ENCODE measurements at regions not wholly inside any gene's neighbourhood (a gene's known extent, or its start where the extent isn't known, plus 50 kb on each side); places are given as distances from the start of the nearest gene placed in this dataset.

GRCh38 chr16:31698901-31699300 lies 171.2 kb downstream of the AHSP start:
- Histone ChIP-seq H3K36me3 (peaks cover 0 to 10% of the 10 kb centered on the region in 2 donors), H3K9me3 (no peaks in the 10 kb centered on the region), H3K4me1 (peaks cover 0 to 15% of the 10 kb centered on the region in 2 donors), H3K27me3 (peaks cover 0 to 24% of the 10 kb centered on the region in 2 donors), H3K4me3 (no peak overlapping the region), H3K27ac (no peak overlapping the region)
- ATAC-seq: no peak
- intact Hi-C loops (cut with DNase I): no loop called here
- no peak for DNase-seq
- no peak for TF ChIP-seq CTCF (IDR thresholded peaks at IDR 0.05)

GRCh38 chr16:31699601-31700000 lies 171.9 kb downstream of the AHSP start:
- no peak for TF ChIP-seq CTCF (IDR thresholded peaks at IDR 0.05)
- peaks cover 0 to 15% of the 10 kb centered on the region in 2 donors for H3K4me1 ChIP-seq
- peaks cover 0 to 16% of the 10 kb centered on the region in 2 donors for H3K36me3 ChIP-seq
- H3K4me3 ChIP-seq: no peak overlapping the region
- DNase-seq (peak in 1 of 4 donors; percentile 38), ATAC-seq (no peak)
- intact Hi-C loops (cut with DNase I): no loop called here
- no peak overlapping the region for H3K27ac ChIP-seq
- H3K9me3 ChIP-seq: no peaks in the 10 kb centered on the region
- peaks cover 0 to 24% of the 10 kb centered on the region in 2 donors for H3K27me3 ChIP-seq

- Histone ChIP-seq H3K4me3 (peak overlapping the region; percentile 70 to 77), H3K27me3 (peaks cover 0 to 24% of the 10 kb centered on the region in 2 donors), H3K4me1 (peaks cover 0 to 15% of the 10 kb centered on the region in 2 donors), H3K9me3 (no peaks in the 10 kb centered on the region), H3K36me3 (peaks cover 0 to 21% of the 10 kb centered on the region in 2 donors), H3K27ac (peak overlapping the region in 1 of 2 donors; percentile 69)
- no peak for ATAC-seq
- intact Hi-C loops (cut with DNase I): no loop called here
- TF ChIP-seq CTCF (IDR thresholded peaks at IDR 0.05): no peak
- peak in 1 of 4 donors; percentile 86 for DNase-seq
These were observed 172.5 kb downstream of the AHSP start for GRCh38 chr16:31700200-31700529.

GRCh38 chr16:31700530-31701388 lies 172.8 kb upstream of the ZNF267 start:
- peaks cover 0 to 27% of the 10 kb centered on the region in 2 donors for H3K36me3 ChIP-seq

More at GRCh38 chr16:31700530-31701388, 172.8 kb upstream of the ZNF267 start:
- Histone ChIP-seq H3K27me3 (peaks cover 0 to 24% of the 10 kb centered on the region in 2 donors), H3K9me3 (no peaks in the 10 kb centered on the region), H3K4me1 (peaks cover 0 to 15% of the 10 kb centered on the region in 2 donors), H3K4me3 (peak overlapping the region; percentile 70 to 77), H3K27ac (peak overlapping the region; percentile 63 to 69)
- intact Hi-C loops (cut with DNase I): no loop called here
- peak; percentile 97 for ATAC-seq
- DNase-seq: peak; percentile 42 to 84 (median 82)
- TF ChIP-seq CTCF (IDR thresholded peaks at IDR 0.05): no peak
